Endodermal cell (in vitro differentiated cells): ENCODE measurements at regions not wholly inside any gene's neighbourhood (a gene's known extent, or its start where the extent isn't known, plus 50 kb on each side); places are given as distances from the start of the nearest gene placed in this dataset.

ENCODE experiments used
- DNase-seq: peaks from one replicate; pipeline ENCODE4 v3.0.0-alpha.2; 2017
- H3K27ac ChIP-seq: 2 replicates; pipeline ENCODE4 v1.5.1; 2013; ENCODE audit warnings: mild to moderate bottlenecking, low read depth, low read length, moderate library complexity
- H3K27me3 ChIP-seq: 2 replicates; pipeline ENCODE4 v1.6.1; 2013; ENCODE audit warnings: mild to moderate bottlenecking, low read length, moderate library complexity; ENCODE audit not compliant: insufficient read depth, control insufficient read depth, poor library complexity, severe bottlenecking
- H3K36me3 ChIP-seq: 2 replicates; pipeline ENCODE4 v1.7.0; 2013; ENCODE audit warnings: mild to moderate bottlenecking, low read length, moderate library complexity; ENCODE audit not compliant: control insufficient read depth, insufficient read depth
- H3K4me1 ChIP-seq: one replicate; pipeline ENCODE4 v1.7.0; 2013; ENCODE audit warnings: low read length; ENCODE audit not compliant: control insufficient read depth, insufficient read depth
- H3K4me3 ChIP-seq: 2 replicates; pipeline ENCODE4 v1.5.1; 2013; ENCODE audit warnings: mild to moderate bottlenecking, low read length, moderate library complexity
- H3K9ac ChIP-seq: 2 replicates; pipeline ENCODE4 v1.6.1; 2013; ENCODE audit warnings: mild to moderate bottlenecking, low read length, moderate library complexity; ENCODE audit not compliant: poor library complexity, severe bottlenecking; ENCODE audit errors: extremely low read depth
- H3K9me3 ChIP-seq: 2 replicates; pipeline ENCODE4 v1.6.1; 2013; ENCODE audit warnings: mild to moderate bottlenecking, low read length, moderate library complexity; ENCODE audit not compliant: control insufficient read depth
- H3K27ac Mint-ChIP-seq: 2 replicates; pipeline ENCODE4 v1.8.0; 2020; ENCODE audit warnings: mixed read lengths
- H3K27me3 Mint-ChIP-seq: 2 replicates; pipeline ENCODE4 v1.8.0; 2021; ENCODE audit warnings: mild to moderate bottlenecking, mixed read lengths; ENCODE audit not compliant: insufficient read depth
- H3K36me3 Mint-ChIP-seq: 2 replicates; pipeline ENCODE4 v1.8.0; 2020; ENCODE audit warnings: low read depth, mixed read lengths
- H3K4me1 Mint-ChIP-seq: 2 replicates; pipeline ENCODE4 v1.8.0; 2020; ENCODE audit warnings: mixed read lengths
- H3K4me3 Mint-ChIP-seq: 2 replicates; pipeline ENCODE4 v1.8.0; 2020; ENCODE audit warnings: mild to moderate bottlenecking, moderate library complexity, mixed read lengths
- H3K9me3 Mint-ChIP-seq: 2 replicates; pipeline ENCODE4 v1.8.0; 2020; ENCODE audit warnings: mild to moderate bottlenecking, mixed read lengths
- WGBS, 2 experiments: methylation state at CpG; one replicate each; pipeline versions ENCODE4 v1.1.5 to v1.1.7; 2013; ENCODE audit warnings: missing lambda C conversion rate in 2 of 2, mixed read lengths in 1 of 2; ENCODE audit not compliant: insufficient coverage in 1 of 2, insufficient read length in 1 of 2; 5-methylcytosine and 5-hydroxymethylcytosine counted together
- TF ChIP-seq, protein P1 (sequence below): fragments of 200-600 bp; sonication (generic); conservative IDR thresholded peaks from 2 replicates; pipeline ENCODE4 v1.5.0; 2021; ENCODE audit warnings: antibody characterized with exemption, mild to moderate bottlenecking

DNA sequence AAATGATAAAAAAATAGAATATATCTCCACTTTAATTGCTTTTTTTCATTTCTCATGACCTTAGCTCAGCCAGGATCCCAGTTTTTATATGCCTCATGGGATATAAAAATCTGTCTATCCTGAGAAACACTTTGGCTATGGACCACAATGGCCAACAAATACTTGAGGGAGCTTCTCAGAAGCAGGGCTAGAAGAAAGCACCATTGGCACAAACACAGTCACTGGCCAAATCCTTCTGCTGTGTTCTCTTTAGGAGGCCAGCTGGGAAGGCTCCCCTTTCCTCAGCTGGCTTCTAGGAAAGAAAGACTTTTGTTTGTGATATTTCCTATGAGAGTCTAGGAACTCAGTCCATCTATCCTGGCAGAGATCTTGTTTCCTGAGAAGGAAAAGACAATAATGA is 856.2 kb upstream of the GHITM start:
- Mint-ChIP-seq H3K27ac (no peak overlapping the region), H3K9me3 (peaks cover 12% of the 10 kb centered on the region), H3K4me3 (no peak overlapping the region), H3K27me3 (no peaks in the 10 kb centered on the region), H3K4me1 (no peaks in the 10 kb centered on the region), H3K36me3 (no peaks in the 10 kb centered on the region)
- Histone ChIP-seq H3K9me3 (peaks cover 12% of the 10 kb centered on the region), H3K36me3 (no peaks in the 10 kb centered on the region), H3K9ac (no peak overlapping the region), H3K27ac (no peak overlapping the region), H3K27me3 (no peaks in the 10 kb centered on the region), H3K4me1 (no peaks in the 10 kb centered on the region), H3K4me3 (no peak overlapping the region)
- TF ChIP-seq, protein P1, sequence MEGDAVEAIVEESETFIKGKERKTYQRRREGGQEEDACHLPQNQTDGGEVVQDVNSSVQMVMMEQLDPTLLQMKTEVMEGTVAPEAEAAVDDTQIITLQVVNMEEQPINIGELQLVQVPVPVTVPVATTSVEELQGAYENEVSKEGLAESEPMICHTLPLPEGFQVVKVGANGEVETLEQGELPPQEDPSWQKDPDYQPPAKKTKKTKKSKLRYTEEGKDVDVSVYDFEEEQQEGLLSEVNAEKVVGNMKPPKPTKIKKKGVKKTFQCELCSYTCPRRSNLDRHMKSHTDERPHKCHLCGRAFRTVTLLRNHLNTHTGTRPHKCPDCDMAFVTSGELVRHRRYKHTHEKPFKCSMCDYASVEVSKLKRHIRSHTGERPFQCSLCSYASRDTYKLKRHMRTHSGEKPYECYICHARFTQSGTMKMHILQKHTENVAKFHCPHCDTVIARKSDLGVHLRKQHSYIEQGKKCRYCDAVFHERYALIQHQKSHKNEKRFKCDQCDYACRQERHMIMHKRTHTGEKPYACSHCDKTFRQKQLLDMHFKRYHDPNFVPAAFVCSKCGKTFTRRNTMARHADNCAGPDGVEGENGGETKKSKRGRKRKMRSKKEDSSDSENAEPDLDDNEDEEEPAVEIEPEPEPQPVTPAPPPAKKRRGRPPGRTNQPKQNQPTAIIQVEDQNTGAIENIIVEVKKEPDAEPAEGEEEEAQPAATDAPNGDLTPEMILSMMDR = no peak
- DNase-seq = no peak

DNA sequence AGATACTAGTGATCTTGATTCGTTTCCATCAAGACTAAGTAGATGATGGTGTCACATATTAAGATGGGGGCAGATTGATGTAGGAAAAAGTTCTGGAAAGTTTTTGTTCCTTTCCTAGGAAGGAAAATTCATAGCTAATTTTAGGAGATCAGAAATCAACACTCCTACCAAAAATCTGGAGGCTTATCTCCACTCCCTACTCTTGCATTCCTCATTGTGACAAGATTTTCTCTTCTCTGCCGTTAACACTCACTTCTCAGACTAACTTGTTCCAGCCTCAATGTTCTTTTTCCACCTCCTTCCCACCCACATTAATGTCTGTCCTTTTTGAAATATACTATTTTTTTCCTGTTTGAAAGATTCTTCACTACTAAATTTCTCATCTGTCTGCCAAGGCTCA is 851.9 kb upstream of the GHITM start:
- Mint-ChIP-seq H3K4me3 (no peak overlapping the region), H3K27me3 (no peaks in the 10 kb centered on the region), H3K27ac (no peak overlapping the region), H3K9me3 (peaks cover 12% of the 10 kb centered on the region), H3K4me1 (peaks cover 6% of the 10 kb centered on the region), H3K36me3 (no peaks in the 10 kb centered on the region)
- H3K4me3 ChIP-seq = no peak overlapping the region
- no peak overlapping the region for H3K9ac ChIP-seq
- TF ChIP-seq, protein P1 = no peak
- WGBS, 2 experiments = 91 to 100% methylated on average over 2 of the region's 2 CpGs
- no peaks in the 10 kb centered on the region for H3K4me1 ChIP-seq
- H3K27ac ChIP-seq = no peak overlapping the region
- H3K27me3 ChIP-seq = no peaks in the 10 kb centered on the region
- peaks cover 12% of the 10 kb centered on the region for H3K9me3 ChIP-seq
- no peaks in the 10 kb centered on the region for H3K36me3 ChIP-seq
- no peak for DNase-seq

DNA sequence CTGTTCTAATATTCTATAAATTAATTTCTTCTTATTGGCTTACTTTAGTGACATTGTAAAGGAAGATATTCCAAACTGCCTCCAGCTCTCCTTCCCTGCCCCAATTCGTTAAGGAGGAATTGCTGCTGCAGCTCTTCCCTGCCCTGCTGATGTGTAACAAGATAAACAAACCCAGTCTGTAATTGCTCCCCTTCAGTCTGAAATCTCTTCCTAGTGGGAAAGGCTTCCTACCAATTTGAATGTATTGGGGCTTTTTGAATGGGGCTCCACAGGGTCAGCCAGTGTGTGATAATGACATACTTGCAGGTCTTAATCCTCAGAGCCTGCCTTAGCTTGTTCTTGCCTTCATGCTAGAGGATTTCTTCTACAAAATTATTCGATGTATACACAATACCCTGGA is 849.9 kb upstream of the GHITM start:
- H3K27ac ChIP-seq = no peak overlapping the region
- WGBS, 2 experiments = 45 to 50% methylated on average over 2 of the region's 2 CpGs
- Mint-ChIP-seq H3K36me3 (no peaks in the 10 kb centered on the region), H3K27ac (no peak overlapping the region), H3K27me3 (no peaks in the 10 kb centered on the region), H3K9me3 (peaks cover 12% of the 10 kb centered on the region), H3K4me3 (no peak overlapping the region), H3K4me1 (peaks cover 6% of the 10 kb centered on the region)
- H3K9ac ChIP-seq = no peak overlapping the region
- H3K4me3 ChIP-seq = no peak overlapping the region
- no peaks in the 10 kb centered on the region for H3K27me3 ChIP-seq
- H3K9me3 ChIP-seq = peaks cover 12% of the 10 kb centered on the region
- DNase-seq = no peak
- no peaks in the 10 kb centered on the region for H3K36me3 ChIP-seq
- H3K4me1 ChIP-seq = no peaks in the 10 kb centered on the region
- TF ChIP-seq, protein P1 = no peak
